HT-29 (cell line): ENCODE measurements at regions not wholly inside any gene's neighbourhood (a gene's known extent, or its start where the extent isn't known, plus 50 kb on each side); places are given as distances from the start of the nearest gene placed in this dataset.
"Not testable (repeated sequence)": the region's sequence is repeated elsewhere in the genome, so short reads cannot be mapped to it uniquely, and the experiment has no call there.

ENCODE experiments used
- DNase-seq: peaks from one replicate; pipeline ENCODE4 v3.0.0-alpha.2; 2015; ENCODE audit warnings: low spot score

DNA sequence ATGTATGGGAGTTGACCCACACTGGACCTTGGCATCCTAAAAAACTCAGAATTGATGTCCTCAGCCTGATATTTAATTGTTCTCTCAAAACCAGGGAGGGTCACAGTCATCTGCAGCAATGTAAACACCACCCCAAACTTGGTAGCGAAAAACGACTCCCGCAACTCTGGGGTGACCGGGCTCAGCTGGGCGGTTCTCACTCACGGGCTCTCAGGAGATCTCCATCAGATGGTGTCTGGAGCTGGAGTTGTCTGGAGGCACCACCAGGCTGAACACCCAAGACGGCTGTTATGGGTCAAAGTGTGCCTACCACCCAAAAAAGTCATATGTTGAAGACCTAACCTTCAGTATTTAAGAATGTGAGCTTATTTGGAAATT, 50.9 kb upstream of the NXT1 start:
- no peak for DNase-seq

DNA sequence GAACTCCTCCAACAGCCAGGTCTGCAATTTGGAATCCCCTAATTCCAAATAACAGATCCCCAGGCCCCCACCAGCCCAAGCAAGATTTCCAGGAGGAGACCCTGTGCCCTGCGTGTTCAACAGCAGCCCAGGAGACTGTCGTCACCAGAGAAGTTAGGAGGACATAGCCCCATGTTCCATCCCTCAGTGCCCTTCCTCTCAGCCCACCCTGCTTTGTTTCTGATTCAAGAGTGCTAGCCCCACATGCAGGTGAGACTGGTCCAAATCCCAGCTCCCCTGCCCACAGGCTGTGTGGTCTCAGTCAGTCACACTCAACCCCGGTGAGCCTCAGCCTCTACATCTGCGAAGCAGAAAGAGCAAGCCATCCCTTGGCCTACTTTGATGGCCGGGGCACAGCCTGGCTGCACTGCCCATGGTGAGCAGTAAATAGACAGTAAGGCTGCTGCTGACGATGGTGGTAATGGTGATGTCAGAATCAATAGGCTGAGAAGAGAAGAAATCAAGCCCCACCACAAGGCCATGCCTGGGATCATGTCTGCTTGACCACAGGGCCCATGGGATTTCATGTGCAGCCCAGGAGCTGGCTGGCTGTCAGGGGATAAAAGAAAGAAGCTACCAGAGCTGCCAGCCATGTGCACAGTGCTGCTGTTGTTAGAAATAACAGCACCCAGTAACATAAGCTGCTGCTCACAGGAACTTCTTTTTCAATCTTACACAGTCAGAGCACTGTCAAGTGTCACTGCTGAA, 51.5 kb upstream of the NXT1 start:
- DNase-seq, result no peak

DNA sequence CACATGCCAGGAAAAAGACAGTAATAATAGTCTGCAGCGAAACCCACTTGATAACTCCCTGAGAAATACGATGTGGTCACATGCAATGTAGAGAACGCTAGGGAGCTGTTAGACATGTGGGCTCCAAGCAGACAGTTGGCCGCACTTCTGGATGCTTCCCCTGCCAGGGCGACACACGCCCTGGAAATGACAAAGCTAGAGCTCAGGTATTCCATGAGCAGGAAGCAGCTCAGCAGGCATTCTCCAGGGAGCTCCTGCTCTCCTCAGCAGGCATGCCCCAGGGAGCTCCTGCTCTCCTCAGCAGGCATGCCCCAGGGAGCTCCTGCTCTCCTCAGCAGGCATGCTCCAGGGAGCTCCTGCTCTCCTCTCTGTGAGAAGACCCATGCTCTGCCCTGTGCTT, 52.4 kb upstream of the NXT1 start:
- DNase-seq, result no peak

DNA sequence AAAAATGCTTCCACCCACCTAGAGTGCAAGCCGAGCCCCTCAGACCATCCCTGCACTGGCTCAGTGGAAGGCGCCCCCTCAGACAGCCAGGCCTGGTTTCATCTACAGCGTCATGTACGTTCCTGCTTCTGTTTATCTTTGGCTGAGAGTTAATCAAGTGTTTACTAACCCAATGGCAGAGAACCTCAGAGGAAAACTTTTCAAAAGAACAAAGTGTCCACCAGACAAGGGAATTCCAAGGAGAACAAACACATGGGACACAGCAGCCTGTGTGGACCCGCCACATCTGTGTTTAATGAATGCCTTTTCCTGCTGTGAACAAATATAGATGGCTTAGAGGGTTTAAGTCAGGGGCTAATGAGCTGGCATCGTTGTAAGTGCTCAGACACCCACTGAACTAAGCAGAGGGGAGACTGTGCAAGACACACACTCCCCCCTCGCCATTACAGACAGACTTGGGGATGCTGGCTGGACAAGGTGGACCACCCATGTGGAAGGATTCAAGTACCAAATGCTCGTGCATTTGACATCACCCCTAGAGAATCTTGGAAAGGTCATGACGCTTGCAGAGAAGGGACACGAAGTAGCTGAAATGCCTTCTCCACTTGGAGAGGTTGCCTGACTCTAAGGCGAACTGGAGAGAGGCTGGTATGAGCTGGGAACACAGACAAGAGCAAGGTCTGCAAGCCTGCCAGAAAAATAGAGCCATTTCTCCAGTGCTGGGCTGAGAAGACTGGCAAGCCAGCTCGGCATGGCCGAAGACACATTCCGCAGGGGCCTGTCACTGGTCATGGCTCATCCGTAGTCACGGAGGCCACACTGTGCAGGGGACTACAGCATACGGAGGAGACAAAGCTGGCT, 53.5 kb upstream of the NXT1 start:
- no peak for DNase-seq

DNA sequence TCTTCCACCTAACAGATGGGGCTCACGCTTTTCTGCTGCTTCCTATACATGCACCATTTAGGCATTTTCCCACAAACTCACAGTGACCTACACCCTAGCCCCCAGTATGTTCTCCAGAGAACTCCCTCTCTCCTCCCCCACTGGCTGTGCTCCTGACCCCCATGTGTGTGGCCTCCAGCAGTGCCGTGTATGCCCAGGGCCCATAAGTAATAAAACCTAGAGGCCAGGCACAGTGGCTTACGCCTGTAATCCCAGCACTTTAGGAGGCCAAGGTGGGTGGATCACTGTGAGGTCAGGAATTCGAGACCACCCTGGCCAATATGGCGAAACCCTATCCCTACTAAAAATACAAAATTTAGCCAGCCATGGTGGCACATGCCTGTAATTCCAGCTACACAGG, 54.7 kb upstream of the NXT1 start:
- no peak for DNase-seq

DNA sequence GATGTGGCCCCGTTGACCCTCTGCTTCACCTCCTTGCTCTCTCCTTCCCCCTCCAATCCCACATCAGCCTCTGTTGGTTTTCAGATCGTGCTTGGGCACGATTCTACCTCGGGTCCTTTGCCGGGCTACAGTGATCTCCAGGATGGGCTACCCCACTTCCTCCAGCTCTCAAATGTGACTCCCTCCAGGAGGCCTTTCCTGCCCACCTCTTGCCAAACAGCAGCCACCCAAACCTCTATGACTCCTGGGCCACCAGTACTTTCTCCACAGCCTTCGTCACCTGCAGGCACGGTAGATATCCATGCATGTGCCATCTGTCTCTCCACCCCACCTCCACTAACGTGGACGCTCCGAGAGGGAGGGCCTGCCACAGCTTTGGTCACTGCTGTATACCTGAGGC, 55.9 kb upstream of the NXT1 start:
- DNase-seq, result no peak

DNA sequence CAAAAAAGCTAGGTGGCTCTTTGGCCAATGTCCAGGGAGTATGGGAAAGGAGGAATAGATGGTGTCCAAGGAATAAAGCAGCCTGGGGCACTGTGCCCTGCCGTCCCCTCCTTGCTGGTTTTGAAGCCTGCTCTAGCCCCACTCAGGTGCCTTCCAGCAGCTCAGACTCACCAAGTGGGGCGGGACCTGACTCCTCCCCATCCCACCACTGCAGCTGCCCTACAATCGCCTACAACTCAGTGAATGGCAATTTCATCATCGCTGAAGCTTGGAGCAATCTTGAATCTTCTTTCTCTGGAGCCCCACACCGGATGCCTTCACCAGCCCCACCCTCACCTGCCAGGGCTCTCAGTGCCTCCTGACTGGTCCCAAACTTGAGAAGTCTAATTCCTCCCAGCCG, 56.4 kb upstream of the NXT1 start:
- no peak for DNase-seq

DNA sequence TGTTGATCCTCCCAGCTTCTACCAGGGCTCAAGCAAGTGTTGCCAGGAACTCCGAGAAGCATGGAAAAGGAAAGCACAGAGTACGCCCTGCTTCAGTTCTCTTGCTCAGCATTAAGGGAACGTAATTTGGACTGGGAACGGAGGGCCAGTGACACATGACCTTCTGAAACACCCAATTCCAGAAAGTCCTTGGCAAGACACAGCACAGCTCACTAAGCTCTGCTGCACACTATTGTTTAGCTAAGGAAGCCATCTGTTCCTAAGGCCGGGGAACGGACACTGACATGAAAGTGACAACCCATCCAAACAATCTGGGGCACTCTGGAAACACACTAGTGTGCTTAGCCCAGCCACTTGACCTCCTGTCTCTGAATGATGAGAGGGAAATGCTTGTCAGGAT, 56.9 kb upstream of the NXT1 start:
- DNase-seq, result no peak

DNA sequence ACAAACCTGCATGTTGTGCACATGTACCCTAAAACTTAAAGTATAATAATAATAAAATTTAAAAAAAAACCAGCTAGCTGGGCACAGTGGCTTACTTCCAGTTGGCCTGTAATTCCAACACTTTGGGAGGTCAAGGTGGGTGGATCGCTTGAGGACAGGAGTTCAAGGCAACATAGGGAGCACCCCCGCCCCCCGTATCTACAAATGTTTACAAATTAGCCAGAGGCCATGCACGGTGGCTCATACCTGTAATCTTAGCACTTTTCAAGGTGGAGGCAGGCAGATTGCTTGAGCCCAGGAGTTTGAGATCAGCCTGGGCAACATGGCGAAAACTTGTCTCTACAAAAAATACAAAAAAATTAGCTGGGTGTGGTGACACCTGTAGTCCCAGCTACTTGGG, 58.3 kb upstream of the NXT1 start:
- DNase-seq, result not testable (repeated sequence)

DNA sequence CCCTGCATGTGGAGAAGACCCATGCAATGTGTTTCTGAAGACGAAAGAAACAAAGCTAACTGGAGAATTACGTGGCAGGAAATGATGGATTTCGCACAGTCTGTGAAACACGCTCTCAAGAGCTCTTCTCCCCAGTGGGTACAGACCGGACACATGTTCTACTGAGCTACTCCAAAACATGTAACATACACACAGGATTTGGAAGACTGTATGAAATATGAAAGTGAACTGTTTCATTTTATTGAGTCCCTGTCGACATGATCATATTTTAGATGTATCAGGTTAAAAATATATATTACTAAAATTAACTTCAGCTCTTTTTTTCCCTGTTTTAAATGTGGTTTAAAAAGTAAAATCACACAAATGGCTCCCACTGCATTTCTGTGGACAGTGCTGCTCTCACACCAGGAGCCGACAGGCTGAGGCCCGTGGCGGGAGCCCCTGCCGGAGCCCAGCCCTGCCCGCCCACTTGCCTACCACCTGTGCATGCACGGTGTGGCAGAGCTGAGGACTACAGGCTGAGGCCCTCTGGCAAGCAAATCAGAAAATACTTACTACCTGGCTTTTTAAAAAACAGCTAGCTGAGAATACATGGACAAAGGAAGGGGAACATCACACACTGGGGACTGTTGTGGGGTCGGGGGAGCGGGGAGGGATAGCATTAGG, 58.9 kb upstream of the NXT1 start:
- no peak for DNase-seq

DNA sequence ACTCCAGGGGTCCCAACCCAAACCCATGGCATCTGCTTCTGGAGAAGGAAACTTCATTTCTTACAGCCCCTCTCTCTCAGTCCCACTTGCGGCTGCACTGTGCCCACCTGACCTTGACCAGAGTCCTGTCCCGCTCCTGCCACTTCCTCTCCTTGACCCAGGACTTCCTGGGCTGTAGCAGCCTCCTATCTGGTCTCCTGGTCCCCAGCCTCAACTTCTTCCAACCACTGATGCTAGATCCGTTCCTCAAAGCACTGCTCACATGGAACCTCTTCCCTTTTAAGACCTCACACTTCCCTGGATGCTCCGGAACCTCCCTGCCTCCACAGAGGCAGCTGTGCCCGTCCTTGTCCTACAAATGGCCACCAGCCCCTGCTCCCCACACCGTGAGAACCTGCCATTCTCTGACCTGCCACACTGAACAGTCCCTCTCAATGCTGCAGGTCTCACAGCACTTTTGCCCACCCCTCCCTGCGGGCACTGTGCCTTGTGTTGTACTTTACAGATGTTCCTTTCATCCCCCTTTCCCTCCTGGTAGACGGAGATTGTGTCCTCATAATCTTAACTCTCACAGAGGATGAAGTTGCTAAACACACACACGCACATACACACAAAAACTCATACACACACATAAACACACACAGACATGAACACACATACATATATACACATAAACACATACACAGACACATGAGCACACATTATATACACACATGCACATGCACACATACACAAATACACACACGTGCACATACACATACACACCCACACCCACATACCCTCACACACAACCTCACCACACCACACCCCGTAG, 59.6 kb upstream of the NXT1 start:
- DNase-seq, result no peak

DNA sequence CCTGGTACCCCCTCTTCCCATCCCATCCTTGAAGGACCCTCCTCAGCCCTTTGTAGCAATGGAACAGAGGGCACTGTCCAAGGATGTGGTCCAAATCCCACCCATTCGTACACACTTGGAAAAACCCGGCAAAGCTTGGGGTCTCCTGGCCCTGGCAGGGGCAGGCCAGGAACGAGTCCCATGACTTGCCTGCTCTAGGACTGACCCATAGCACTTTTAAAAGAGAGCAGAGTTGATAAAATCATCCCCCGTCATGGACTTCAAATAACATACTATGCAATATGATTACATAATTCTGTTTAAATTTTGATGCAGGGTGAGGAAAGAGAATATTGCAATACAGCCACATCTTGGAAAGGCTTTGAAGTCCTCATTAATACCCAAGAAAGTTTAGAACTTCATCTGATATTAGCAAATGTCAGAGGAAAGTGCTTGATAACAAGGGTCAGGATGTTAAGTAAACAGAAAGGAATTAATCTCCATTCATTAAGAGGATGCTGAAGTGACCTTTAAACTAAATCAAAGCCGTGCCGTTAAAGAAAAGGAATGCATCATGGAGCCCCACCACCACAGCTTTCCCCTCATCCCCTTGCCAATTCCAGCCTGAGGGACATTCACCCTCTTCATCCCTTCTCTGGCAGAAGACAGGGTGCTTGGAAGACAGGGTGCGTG, 60.7 kb upstream of the NXT1 start:
- no peak for DNase-seq

DNA sequence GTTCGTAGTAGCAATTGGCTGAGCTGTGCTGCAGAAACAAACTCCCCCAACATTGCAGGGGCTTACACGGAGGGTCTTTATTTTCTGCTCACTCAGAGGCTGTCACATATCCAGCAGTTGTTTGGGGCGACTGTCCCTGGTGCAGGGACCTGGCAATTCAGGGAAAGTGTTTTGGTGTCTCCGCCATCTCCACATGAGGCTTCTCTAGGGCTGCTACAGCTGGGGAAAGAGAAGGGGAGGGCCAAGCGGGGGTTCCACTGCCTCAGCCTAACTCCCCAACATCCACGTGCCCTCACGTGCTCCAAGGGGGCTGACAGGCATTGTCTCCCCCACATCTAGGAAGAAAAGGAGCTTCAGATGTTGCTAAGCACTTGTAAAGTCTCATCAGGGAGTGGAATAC, 61.3 kb upstream of the NXT1 start:
- DNase-seq, result no peak

DNA sequence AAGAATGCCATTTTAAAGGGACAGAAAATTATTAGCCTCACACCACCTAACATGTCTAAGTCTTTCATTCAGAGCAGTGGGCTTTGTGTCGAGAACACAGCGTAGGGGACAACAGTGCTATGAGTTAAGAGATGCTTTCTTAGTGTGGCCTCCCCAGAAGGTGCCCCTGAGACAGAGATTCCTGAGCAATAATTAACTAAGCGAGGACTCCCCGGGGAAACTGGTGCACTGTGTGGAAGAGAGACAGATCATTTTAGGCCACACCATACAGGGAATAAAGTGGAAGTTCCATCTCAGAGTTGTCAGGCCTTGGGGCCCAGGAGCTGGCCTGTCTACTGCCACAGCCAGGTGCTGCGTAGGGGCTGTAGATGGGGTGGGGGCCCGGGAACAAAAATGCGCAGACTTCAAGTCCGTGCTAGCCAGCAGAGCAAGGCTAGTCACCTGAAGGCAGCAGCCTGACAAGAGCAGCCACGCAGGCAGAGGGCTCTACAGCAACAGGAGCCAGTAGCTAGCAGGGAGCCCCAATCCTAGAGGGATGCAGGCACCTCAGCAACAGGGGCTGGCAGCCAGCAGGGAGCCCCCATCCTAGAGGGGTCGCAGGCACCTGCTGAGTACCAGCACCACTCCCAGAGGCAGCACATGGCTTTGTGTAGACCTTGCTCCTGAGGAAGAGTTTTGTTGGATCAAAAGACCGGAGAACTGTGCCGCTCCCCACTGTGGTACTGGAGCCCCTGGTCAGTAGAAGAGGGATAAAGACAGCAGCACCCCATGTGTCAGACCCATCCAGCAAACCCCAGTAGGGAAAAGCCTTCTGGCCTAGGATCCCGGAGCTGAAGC, 63.0 kb upstream of the NXT1 start:
- no peak for DNase-seq

DNA sequence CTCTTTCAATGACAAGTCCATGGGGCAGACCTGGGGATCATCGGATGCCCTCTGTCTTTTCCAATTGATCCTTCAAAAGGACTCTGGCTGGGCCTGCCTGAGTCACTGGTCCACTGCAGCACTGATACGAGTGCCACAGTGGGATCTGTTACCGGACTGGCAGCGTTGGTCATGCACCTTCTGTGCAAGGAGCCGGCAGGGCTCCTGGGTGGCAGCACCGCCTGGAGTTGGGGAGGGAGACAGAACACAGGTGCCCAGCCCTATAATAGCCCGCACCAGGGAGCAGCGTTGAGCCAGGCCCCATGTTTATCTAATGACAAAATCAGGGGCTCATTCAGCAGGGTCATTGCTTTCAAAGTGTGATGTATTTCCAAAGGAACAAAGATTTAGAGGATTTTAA, 64.2 kb upstream of the NXT1 start:
- no peak for DNase-seq

DNA sequence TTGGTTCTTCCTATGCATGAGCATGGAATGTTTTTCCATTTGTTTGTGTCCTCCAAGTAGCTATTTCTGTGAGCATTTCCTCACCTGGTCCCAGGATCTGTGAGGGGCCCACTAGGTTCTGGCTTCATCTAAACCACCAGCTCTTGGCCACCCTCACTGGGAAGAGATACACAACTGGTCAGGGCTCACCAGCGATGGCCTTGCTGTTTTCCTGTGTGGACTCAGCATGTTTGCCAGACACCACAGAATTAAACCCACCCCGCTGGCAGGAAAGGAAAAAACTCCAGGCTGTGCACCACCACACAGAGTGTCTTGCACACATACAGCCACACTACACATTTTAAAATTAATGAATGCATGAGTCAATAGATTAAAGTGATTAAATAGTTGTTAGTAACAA, 65.1 kb upstream of the NXT1 start:
- no peak for DNase-seq

DNA sequence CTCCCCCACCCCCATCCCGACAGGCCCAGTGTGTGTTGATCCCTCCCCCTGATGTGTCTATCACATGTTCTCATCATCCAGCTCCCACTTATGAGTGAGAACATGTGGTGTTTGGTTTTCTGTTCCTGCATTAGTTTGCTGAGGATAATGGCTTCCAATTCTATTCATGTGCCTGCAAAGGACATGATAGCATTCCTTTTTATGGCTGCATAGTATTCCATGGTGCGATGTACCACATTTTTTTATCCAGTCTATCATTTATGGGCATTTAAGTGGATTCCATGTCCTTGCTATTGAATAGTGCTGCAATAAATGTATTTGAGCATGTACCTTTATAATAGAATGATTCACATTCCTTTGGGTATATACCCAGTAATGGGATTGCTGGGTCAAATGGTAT, 66.6 kb upstream of the NXT1 start:
- no peak for DNase-seq

DNA sequence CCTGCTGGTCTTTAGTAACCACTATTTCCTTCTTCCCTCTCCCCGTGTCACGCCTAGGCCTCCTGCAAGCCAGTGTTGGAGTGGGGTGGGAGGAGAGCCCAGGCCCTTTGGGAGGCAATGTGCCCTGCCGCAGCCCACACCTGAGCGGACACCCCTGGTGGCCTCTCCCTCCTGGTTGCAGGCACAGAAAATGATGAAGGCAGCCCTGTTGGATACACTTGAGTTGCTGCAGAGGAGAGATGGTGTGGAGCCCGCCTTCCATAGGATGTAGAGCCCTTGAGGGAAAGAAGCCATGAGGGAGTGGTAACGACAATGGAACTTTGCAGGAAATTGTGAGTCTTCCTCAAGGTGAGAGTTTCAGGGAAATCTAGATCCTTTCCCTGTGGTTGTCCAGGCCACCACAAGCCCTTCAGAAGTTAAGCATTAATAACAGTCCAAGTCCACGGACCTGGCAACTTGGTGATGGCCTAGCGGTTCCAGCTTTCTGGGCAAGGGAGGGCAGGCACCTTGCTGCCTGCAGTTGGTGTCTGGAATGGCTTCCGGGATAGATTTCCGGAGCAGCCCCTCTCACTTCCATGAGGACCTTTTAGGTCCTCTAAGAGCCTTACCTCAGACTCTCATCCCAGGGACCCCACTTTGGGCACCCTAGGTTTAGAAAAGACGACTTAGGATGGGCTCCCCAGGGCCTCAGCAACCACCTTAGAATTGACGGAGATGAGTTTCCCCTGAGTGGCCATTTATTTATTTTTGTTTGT, 67.3 kb upstream of the NXT1 start:
- DNase-seq, result no peak

DNA sequence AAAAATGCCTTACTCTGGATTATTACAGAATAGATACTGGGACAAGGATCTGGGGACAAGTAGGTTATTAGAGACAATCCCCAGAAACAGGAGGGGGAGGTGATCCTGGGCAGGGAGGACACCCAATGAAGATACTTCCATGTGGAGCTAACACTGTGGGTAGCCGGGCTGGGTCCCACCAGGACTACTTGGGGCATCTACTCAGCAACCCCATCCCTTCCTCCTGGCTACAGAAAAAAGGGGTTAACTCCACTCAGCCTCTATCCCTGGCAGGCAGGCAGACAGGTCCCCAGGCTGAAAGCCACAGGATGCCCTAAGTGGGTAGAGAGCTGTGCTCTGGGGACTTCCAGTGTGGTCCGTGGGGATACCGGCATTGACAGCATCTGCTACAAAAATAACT, 68.0 kb upstream of the NXT1 start:
- DNase-seq, result no peak

DNA sequence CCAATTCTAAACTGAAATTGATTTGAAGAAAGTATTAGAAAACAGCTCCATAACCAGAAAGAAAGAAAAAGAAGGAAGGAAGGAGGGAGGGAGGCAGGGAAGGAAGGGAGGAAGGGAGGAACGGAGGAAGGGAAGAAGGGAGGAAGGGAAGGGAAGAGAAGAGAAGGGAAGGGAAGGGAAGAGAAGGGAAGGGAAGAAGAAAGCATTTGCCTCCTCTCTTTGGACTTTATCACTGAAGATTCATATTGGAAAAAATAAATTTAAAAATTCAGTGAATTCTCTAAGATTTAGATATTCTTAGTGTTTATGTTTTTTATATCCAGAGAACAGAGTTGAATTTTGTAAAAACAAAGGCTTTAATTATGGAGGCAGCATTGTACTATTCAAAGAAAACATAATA, 68.5 kb upstream of the NXT1 start:
- DNase-seq, result no peak
